ENCODE measurements at regions not wholly inside any gene's neighbourhood (a gene's known extent, or its start where the extent isn't known, plus 50 kb on each side); places are given as distances from the start of the nearest gene placed in this dataset.
"Not testable (repeated sequence)": the region's sequence is repeated elsewhere in the genome, so short reads cannot be mapped to it uniquely, and the experiment has no call there.

GRCh38 chr5:38675443-38675842 is 119.0 kb upstream of the LIFR start:
- Histone ChIP-seq H3K4me1 (peaks cover 0 to 3% (median 0%) of the 10 kb centered on the region in 4 donors), H3K9me3 (no peaks in the 10 kb centered on the region), H3K4me3 (no peak overlapping the region), H3K27ac (no peak overlapping the region), H3K27me3 (no peaks in the 10 kb centered on the region), H3K36me3 (no peaks in the 10 kb centered on the region)
- no peak for TF ChIP-seq POLR2AphosphoS5 (IDR thresholded peaks at IDR 0.05)
- no peak for TF ChIP-seq POLR2A (IDR thresholded peaks at IDR 0.05)
- no peak for TF ChIP-seq CTCF (IDR thresholded peaks at IDR 0.05)
- TF ChIP-seq EP300 (IDR thresholded peaks at IDR 0.05), result no peak
- intact Hi-C loops (cut with DNase I; ENCODE audit: low total_unique reads), result no loop called here
- WGBS, 5 donors, result 88 to 94% (median 90%) methylated on average over 2 of the region's 2 CpGs
- DNase-seq, result no peak

GRCh38 chr5:38677636-38678035 is 121.2 kb upstream of the LIFR start:
- intact Hi-C loops (cut with DNase I; ENCODE audit: low total_unique reads), result no loop called here
- WGBS, 5 donors, result 64 to 86% (median 74%) methylated on average over 2 of the region's 2 CpGs

GRCh38 chr5:38678076-38678475 is 121.6 kb upstream of the LIFR start:
- Histone ChIP-seq H3K4me3 (no peak overlapping the region), H3K27ac (no peak overlapping the region), H3K9me3 (no peaks in the 10 kb centered on the region), H3K36me3 (no peaks in the 10 kb centered on the region), H3K4me1 (no peaks in the 10 kb centered on the region), H3K27me3 (no peaks in the 10 kb centered on the region)
- intact Hi-C loops (cut with DNase I; ENCODE audit: low total_unique reads), result no loop called here
- no peak for TF ChIP-seq CTCF (IDR thresholded peaks at IDR 0.05)
- no peak for TF ChIP-seq EP300 (IDR thresholded peaks at IDR 0.05)
- no peak for TF ChIP-seq POLR2A (IDR thresholded peaks at IDR 0.05)
- TF ChIP-seq POLR2AphosphoS5 (IDR thresholded peaks at IDR 0.05), result no peak
- DNase-seq, result no peak
- 82 to 100% (median 91%) methylated on average over 1 of the region's 1 CpG for WGBS, 5 donors

More at GRCh38 chr5:38677636-38678035, 121.2 kb upstream of the LIFR start:
- DNase-seq, result no peak
- H3K9me3 ChIP-seq, result no peaks in the 10 kb centered on the region
- no peak overlapping the region for H3K4me3 ChIP-seq
- no peaks in the 10 kb centered on the region for H3K27me3 ChIP-seq
- no peaks in the 10 kb centered on the region for H3K4me1 ChIP-seq
- no peak overlapping the region for H3K27ac ChIP-seq
- H3K36me3 ChIP-seq, result no peaks in the 10 kb centered on the region
- TF ChIP-seq POLR2A (IDR thresholded peaks at IDR 0.05), result no peak

- H3K27me3 ChIP-seq; DNase-seq; H3K4me1 ChIP-seq; H3K9me3 ChIP-seq; H3K4me3 ChIP-seq; intact Hi-C loops (cut with DNase I; ENCODE audit: low total_unique reads); H3K36me3 ChIP-seq; H3K27ac ChIP-seq: not testable (repeated sequence)
- WGBS, 5 donors, result 82 to 99% (median 95%) methylated on average over 7 of the region's 7 CpGs
Observed at GRCh38 chr5:38678697-38679096, 122.3 kb upstream of the LIFR start.

- intact Hi-C loops (cut with DNase I; ENCODE audit: low total_unique reads), result no loop called here
- Histone ChIP-seq H3K9me3 (no peaks in the 10 kb centered on the region), H3K27me3 (no peaks in the 10 kb centered on the region), H3K27ac (no peak overlapping the region), H3K4me1 (no peaks in the 10 kb centered on the region), H3K4me3 (no peak overlapping the region), H3K36me3 (no peaks in the 10 kb centered on the region)
- TF ChIP-seq CTCF (IDR thresholded peaks at IDR 0.05) (no peak), POLR2A (IDR thresholded peaks at IDR 0.05) (no peak), POLR2AphosphoS5 (IDR thresholded peaks at IDR 0.05) (no peak), EP300 (IDR thresholded peaks at IDR 0.05) (no peak)
- DNase-seq, result peak in 1 of 2 donors; percentile 68
- WGBS, 5 donors, result 81 to 88% (median 84%) methylated on average over 5 of the region's 5 CpGs
Observed at GRCh38 chr5:38680094-38680825, 123.8 kb upstream of the LIFR start.
